K562 (cell line): ENCODE measurements at regions not wholly inside any gene's neighbourhood (a gene's known extent, or its start where the extent isn't known, plus 50 kb on each side); places are given as distances from the start of the nearest gene placed in this dataset.

Experiments used
- CBFA2T2 ChIP-seq: fragments of 450-650 bp; conservative IDR thresholded peaks from 2 replicates; pipeline ENCODE4 v1.6.1; 2017; ENCODE audit warnings: mild to moderate bottlenecking
- CTCF ChIP-seq, 3 experiments: IDR thresholded peaks in 2 of 3; conservative IDR thresholded peaks in 1 of 3; 2 replicates each; pipeline ENCODE4 v1.5.1; 2011 to 2012; ENCODE audit warnings: low read length in 3 of 3, mild to moderate bottlenecking in 3 of 3, control low read depth in 2 of 3, improper control_type of control experiment in 1 of 3, inconsistent platforms in 1 of 3, low read depth in 1 of 3, mixed read lengths in 1 of 3, moderate library complexity in 1 of 3; ENCODE audit not compliant: insufficient read depth in 2 of 3
- EP300 ChIP-seq: IDR thresholded peaks from 2 replicates; pipeline ENCODE4 v1.6.1; 2012; ENCODE audit warnings: low read length, improper control_type of control experiment
- KDM4B ChIP-seq, 2 experiments: fragments of 450-650 bp in 1 of 2; sonication (generic) in 1 of 2; IDR thresholded peaks; 2 replicates each; pipeline ENCODE4 v1.6.1; 2016 to 2017; ENCODE audit warnings: borderline replicate concordance in 2 of 2, antibody characterized with exemption in 1 of 2, low read depth in 1 of 2, mild to moderate bottlenecking in 1 of 2
- L3MBTL2 ChIP-seq: fragments of 450-650 bp; IDR thresholded peaks from 2 replicates; pipeline ENCODE4 v1.6.1; 2016; ENCODE audit warnings: mild to moderate bottlenecking, moderate library complexity
- MCM3 ChIP-seq: fragments of 450-650 bp; IDR thresholded peaks from 2 replicates; pipeline ENCODE4 v1.6.1; 2016
- NFRKB ChIP-seq: fragments of 450-650 bp; IDR thresholded peaks from 2 replicates; pipeline ENCODE4 v1.6.1; 2016; ENCODE audit warnings: low read depth
- POLR2H ChIP-seq: IDR thresholded peaks from 2 replicates; pipeline ENCODE4 v1.6.1; 2016; ENCODE audit warnings: missing genetic modification characterization, low read depth, mild to moderate bottlenecking, control low read depth, missing compliant biosample characterization, moderate library complexity
- PTRF ChIP-seq: fragments of 450-650 bp; IDR thresholded peaks from 2 replicates; pipeline ENCODE4 v1.6.1; 2016; ENCODE audit warnings: mild to moderate bottlenecking, missing genetic modification characterization, missing compliant biosample characterization
- TBL1XR1 ChIP-seq, 2 experiments: IDR thresholded peaks; 2 replicates each; pipeline ENCODE4 v1.6.1; 2012; ENCODE audit warnings: improper control_type of control experiment in 2 of 2, low read length in 2 of 2, mild to moderate bottlenecking in 1 of 2
- ZNF512 ChIP-seq: IDR thresholded peaks from 2 replicates; pipeline ENCODE4 v1.6.1; 2016; ENCODE audit warnings: missing genetic modification characterization, missing compliant biosample characterization
- ZNF609 ChIP-seq: sonication (generic); formaldehyde crosslinking; IDR thresholded peaks from 2 replicates; pipeline ENCODE4 v1.8.1; 2023; ENCODE audit warnings: missing genetic modification reagents, mild to moderate bottlenecking, borderline replicate concordance

GRCh38 chr1:55535724-55536544 is 320.8 kb upstream of the USP24 start:
- no peak for TF ChIP-seq MCM3
- TF ChIP-seq POLR2H = no peak
- no peak for TF ChIP-seq CTCF (IDR thresholded peaks at IDR 0.05 in 2 of 3, conservative IDR thresholded peaks at IDR 0.05 in 1 of 3; ENCODE audit: insufficient read depth in 2 of 3, low read depth in 1 of 3, low read length in 3 of 3)
- TF ChIP-seq EP300 = no peak
- TF ChIP-seq KDM4B (IDR thresholded peaks at IDR 0.05; ENCODE audit: borderline replicate concordance in 2 of 2, low read depth in 1 of 2) = no peak
- TF ChIP-seq TBL1XR1 (IDR thresholded peaks at IDR 0.05; ENCODE audit: low read length in 2 of 2) = no peak
- TF ChIP-seq ZNF512 (tag) = no peak
- no peak for TF ChIP-seq L3MBTL2
- TF ChIP-seq ZNF609 (CRISPR knock-in tag) = no peak
- TF ChIP-seq NFRKB = no peak
- TF ChIP-seq PTRF (tag) = no peak
- no peak for TF ChIP-seq CBFA2T2
